ENCODE measurements at regions not wholly inside any gene's neighbourhood (a gene's known extent, or its start where the extent isn't known, plus 50 kb on each side); places are given as distances from the start of the nearest gene placed in this dataset.
A peak's percentile ranks its signal among the peaks of the same experiment; 100 is the strongest.

GRCh38 chrX:11952176-11952720 is 186.0 kb upstream of the FRMPD4 start:
- DNase-seq (ENCODE audit: low spot score), result no peak

GRCh38 chrX:11953615-11954014 is 184.7 kb upstream of the FRMPD4 start:
- DNase-seq (ENCODE audit: low spot score), result peak; percentile 2

- no peak for DNase-seq (ENCODE audit: low spot score)
Observed at GRCh38 chrX:11954176-11954575, 184.1 kb upstream of the FRMPD4 start.

GRCh38 chrX:11960031-11960430 is 178.2 kb upstream of the FRMPD4 start:
- no peak for DNase-seq (ENCODE audit: low spot score)

GRCh38 chrX:11965436-11965835 is 172.8 kb upstream of the FRMPD4 start:
- no peak for DNase-seq (ENCODE audit: low spot score)

GRCh38 chrX:11967986-11968869 is 170.0 kb upstream of the FRMPD4 start:
- DNase-seq (ENCODE audit: low spot score), result peak; percentile 62

GRCh38 chrX:11968991-11969390 is 169.3 kb upstream of the FRMPD4 start:
- no peak for DNase-seq (ENCODE audit: low spot score)

GRCh38 chrX:11970578-11971359 is 167.5 kb upstream of the FRMPD4 start:
- DNase-seq (ENCODE audit: low spot score), result no peak

- no peak for DNase-seq (ENCODE audit: low spot score)
Observed at GRCh38 chrX:11976663-11977062, 161.6 kb upstream of the FRMPD4 start.

- DNase-seq (ENCODE audit: low spot score), result no peak
Observed at GRCh38 chrX:11992271-11992670, 146.0 kb upstream of the FRMPD4 start.

- no peak for DNase-seq (ENCODE audit: low spot score)
Observed at GRCh38 chrX:11995146-11995545, 143.1 kb upstream of the FRMPD4 start.

GRCh38 chrX:11996810-11997209 is 141.5 kb upstream of the FRMPD4 start:
- DNase-seq (ENCODE audit: low spot score), result no peak

- DNase-seq (ENCODE audit: low spot score), result no peak
Observed at GRCh38 chrX:11998944-11999343, 139.3 kb upstream of the FRMPD4 start.

GRCh38 chrX:12002876-12003275 is 135.4 kb upstream of the FRMPD4 start:
- DNase-seq (ENCODE audit: low spot score), result no peak

- DNase-seq (ENCODE audit: low spot score), result peak; percentile 15
Observed at GRCh38 chrX:12007881-12008280, 130.4 kb upstream of the FRMPD4 start.

GRCh38 chrX:12010436-12010835 is 127.8 kb upstream of the FRMPD4 start:
- no peak for DNase-seq (ENCODE audit: low spot score)

- DNase-seq (ENCODE audit: low spot score), result no peak
Observed at GRCh38 chrX:12011075-12011474, 127.2 kb upstream of the FRMPD4 start.

- peak; percentile 20 for DNase-seq (ENCODE audit: low spot score)
Observed at GRCh38 chrX:12013211-12013618, 125.1 kb upstream of the FRMPD4 start.

GRCh38 chrX:12021698-12022097 is 116.6 kb upstream of the FRMPD4 start:
- no peak for DNase-seq (ENCODE audit: low spot score)

GRCh38 chrX:12026481-12026880 is 111.8 kb upstream of the FRMPD4 start:
- no peak for DNase-seq (ENCODE audit: low spot score)

GRCh38 chrX:12032082-12032481 is 106.2 kb upstream of the FRMPD4 start:
- no peak for DNase-seq (ENCODE audit: low spot score)

- DNase-seq (ENCODE audit: low spot score), result no peak
Observed at GRCh38 chrX:12034741-12035140, 103.5 kb upstream of the FRMPD4 start.

- DNase-seq (ENCODE audit: low spot score), result no peak
Observed at GRCh38 chrX:12042615-12043014, 95.7 kb upstream of the FRMPD4 start.
